GM23338 (cell line): ENCODE measurements at regions not wholly inside any gene's neighbourhood (a gene's known extent, or its start where the extent isn't known, plus 50 kb on each side); places are given as distances from the start of the nearest gene placed in this dataset.

ENCODE experiments used
- ATAC-seq: fragments of 200-7000 bp; cut with Tn5 transposase; 3 replicates; pipeline ENCODE4 v1.9.1; 2020
- DNase-seq: peaks from one replicate; pipeline ENCODE4 v3.0.0-alpha.2; 2015; ENCODE audit warnings: low spot score
- H2AFZ ChIP-seq: fragments of 200-600 bp; sonication (generic); 2 replicates; pipeline ENCODE4 v1.8.0; 2016; ENCODE audit warnings: antibody characterized with exemption, mild to moderate bottlenecking, moderate library complexity
- H3F3A ChIP-seq: fragments of 200-600 bp; sonication (generic); replicated peaks from 2 replicates; pipeline ENCODE4 v1.8.0; 2017; ENCODE audit warnings: antibody characterized with exemption, mixed run types, low read depth
- H3K27ac ChIP-seq: fragments of 200-600 bp; sonication (generic); 2 replicates; pipeline ENCODE4 v1.6.1; 2016; ENCODE audit warnings: low read depth
- H3K27me3 ChIP-seq: fragments of 200-600 bp; sonication (generic); 2 replicates; pipeline ENCODE4 v1.8.0; 2016; ENCODE audit warnings: mild to moderate bottlenecking, mixed run types, moderate library complexity; ENCODE audit not compliant: insufficient read depth
- H3K36me3 ChIP-seq: fragments of 200-600 bp; sonication (generic); 2 replicates; pipeline ENCODE4 v1.8.0; 2016; ENCODE audit warnings: mild to moderate bottlenecking; ENCODE audit not compliant: insufficient read depth
- H3K4me1 ChIP-seq: fragments of 200-600 bp; sonication (generic); 2 replicates; pipeline ENCODE4 v1.8.0; 2016; ENCODE audit warnings: mild to moderate bottlenecking, moderate library complexity; ENCODE audit not compliant: insufficient read depth
- H3K4me2 ChIP-seq: fragments of 200-600 bp; sonication (generic); 2 replicates; pipeline ENCODE4 v1.7.1; 2017; ENCODE audit warnings: mixed run types
- H3K4me3 ChIP-seq: fragments of 200-600 bp; sonication (generic); 2 replicates; pipeline ENCODE4 v1.6.1; 2016; ENCODE audit warnings: mixed run types
- H3K79me2 ChIP-seq: fragments of 200-600 bp; sonication (generic); replicated peaks from 2 replicates; pipeline ENCODE4 v1.8.0; 2017; ENCODE audit warnings: mild to moderate bottlenecking; ENCODE audit not compliant: insufficient read depth
- H3K9me2 ChIP-seq: fragments of 200-600 bp; sonication (generic); 2 replicates; pipeline ENCODE4 v1.8.0; 2017; ENCODE audit not compliant: insufficient read depth
- H4K20me1 ChIP-seq: fragments of 200-600 bp; sonication (generic); replicated peaks from 2 replicates; pipeline ENCODE4 v1.8.0; 2017; ENCODE audit warnings: mild to moderate bottlenecking; ENCODE audit not compliant: insufficient read depth
- H3K27ac Mint-ChIP-seq: 2 replicates; pipeline ENCODE4 v1.8.0; 2020; ENCODE audit warnings: inconsistent platforms, mild to moderate bottlenecking, moderate library complexity, mixed read lengths
- H3K27me3 Mint-ChIP-seq: 3 replicates; pipeline ENCODE4 v1.8.0; 2022; ENCODE audit warnings: low read depth, mild to moderate bottlenecking, moderate library complexity, mixed read lengths, inconsistent platforms; ENCODE audit not compliant: insufficient read depth, poor library complexity
- H3K36me3 Mint-ChIP-seq: 3 replicates; pipeline ENCODE4 v1.8.0; 2021; ENCODE audit warnings: low read depth, mild to moderate bottlenecking, inconsistent platforms, moderate library complexity, mixed read lengths
- H3K4me1 Mint-ChIP-seq: 3 replicates; pipeline ENCODE4 v1.8.0; 2020; ENCODE audit warnings: mild to moderate bottlenecking, inconsistent platforms, mixed read lengths
- H3K4me3 Mint-ChIP-seq: 3 replicates; pipeline ENCODE4 v1.8.0; 2021; ENCODE audit warnings: moderate library complexity, mild to moderate bottlenecking, inconsistent platforms, mixed read lengths
- H3K9me3 Mint-ChIP-seq: 3 replicates; pipeline ENCODE4 v1.8.0; 2020; ENCODE audit warnings: moderate library complexity, mild to moderate bottlenecking, inconsistent platforms, mixed read lengths
- JUNB ChIP-seq: IDR thresholded peaks from one replicate; pipeline ENCODE4 v1.6.1; 2016; ENCODE audit warnings: antibody characterized with exemption; ENCODE audit not compliant: unreplicated experiment
- POLR2AphosphoS5 ChIP-seq: IDR thresholded peaks from 2 replicates; pipeline ENCODE4 v1.6.1; 2016; ENCODE audit warnings: antibody characterized with exemption, low read depth
- STAT1 ChIP-seq: IDR thresholded peaks from one replicate; pipeline ENCODE4 v1.6.1; 2016; ENCODE audit warnings: antibody characterized with exemption; ENCODE audit not compliant: unreplicated experiment
- ZNF114 ChIP-seq: fragments of 250-450 bp; sonication (Bioruptor Pico); IDR thresholded peaks from 2 replicates; pipeline ENCODE4 v1.5.0; 2020; ENCODE audit warnings: mild to moderate bottlenecking, moderate library complexity
- TF ChIP-seq, protein P1 (sequence below): IDR thresholded peaks from 2 replicates; pipeline ENCODE4 v1.6.1; 2016; ENCODE audit warnings: antibody characterized with exemption
- TF ChIP-seq, protein P2 (sequence below): IDR thresholded peaks from one replicate; pipeline ENCODE4 v1.6.1; 2018; ENCODE audit warnings: antibody characterized with exemption; ENCODE audit not compliant: unreplicated experiment
- TF ChIP-seq, protein P3 (sequence below): fragments of 250-450 bp; sonication (Bioruptor Pico); IDR thresholded peaks from 2 replicates; pipeline ENCODE4 v1.5.0; 2020; ENCODE audit warnings: mild to moderate bottlenecking, moderate library complexity
- TF ChIP-seq, protein P4 (sequence below), 2 experiments: fragments of 200-600 bp in 1 of 2; sonication (generic) in 1 of 2; conservative IDR thresholded peaks; 2 replicates each; pipeline versions ENCODE4 v1.5.1 to v1.6.1; 2016 to 2017; ENCODE audit warnings: antibody characterized with exemption in 2 of 2, low read depth in 2 of 2, mild to moderate bottlenecking in 2 of 2, moderate library complexity in 1 of 2

DNA sequence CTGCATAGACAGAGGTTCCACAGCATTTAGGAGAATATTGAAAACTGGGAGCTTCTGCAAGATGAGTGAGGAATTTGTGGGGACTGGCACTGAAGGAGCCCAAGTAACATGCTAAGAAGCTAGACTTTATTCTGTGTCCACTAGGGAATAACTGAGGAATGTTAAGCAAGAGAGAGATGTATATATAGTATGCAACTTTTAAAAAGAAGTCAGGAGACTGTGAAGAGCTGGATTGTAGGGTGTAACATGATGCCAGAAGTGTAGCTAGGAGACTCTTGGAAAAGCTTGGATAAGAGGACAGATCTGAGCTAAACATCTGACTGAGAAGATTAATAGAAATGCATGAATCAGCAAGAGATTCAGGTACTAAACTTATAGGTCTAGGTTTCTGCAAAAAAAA is 270.6 kb upstream of the MMADHC start:
- Histone ChIP-seq H3K9me2 (peaks cover 4% of the 10 kb centered on the region; the same call in 1 of the 2 replicates), H3K4me1 (no peaks in the 10 kb centered on the region), H3F3A (no peaks in the 10 kb centered on the region), H3K27ac (no peak overlapping the region), H3K79me2 (no peaks in the 10 kb centered on the region), H2AFZ (no peak overlapping the region), H4K20me1 (no peaks in the 10 kb centered on the region), H3K27me3 (no peaks in the 10 kb centered on the region), H3K4me3 (no peak overlapping the region), H3K36me3 (no peaks in the 10 kb centered on the region), H3K4me2 (no peak overlapping the region)
- peaks cover 3% of the 10 kb centered on the region; the same call in 2 of the 3 replicates for H3K36me3 Mint-ChIP-seq
- 0 out of 3 replicates have a peak, but pooled peaks cover 2% of the 10 kb centered on the region for H3K4me1 Mint-ChIP-seq
- DNase-seq, result no peak
- no peak for ATAC-seq
- H3K27me3 Mint-ChIP-seq, result no peaks in the 10 kb centered on the region
- no peak overlapping the region for H3K4me3 Mint-ChIP-seq
- TF ChIP-seq JUNB (no peak), ZNF114 (no peak), STAT1 (no peak), POLR2AphosphoS5 (no peak)
- TF ChIP-seq, protein P1, sequence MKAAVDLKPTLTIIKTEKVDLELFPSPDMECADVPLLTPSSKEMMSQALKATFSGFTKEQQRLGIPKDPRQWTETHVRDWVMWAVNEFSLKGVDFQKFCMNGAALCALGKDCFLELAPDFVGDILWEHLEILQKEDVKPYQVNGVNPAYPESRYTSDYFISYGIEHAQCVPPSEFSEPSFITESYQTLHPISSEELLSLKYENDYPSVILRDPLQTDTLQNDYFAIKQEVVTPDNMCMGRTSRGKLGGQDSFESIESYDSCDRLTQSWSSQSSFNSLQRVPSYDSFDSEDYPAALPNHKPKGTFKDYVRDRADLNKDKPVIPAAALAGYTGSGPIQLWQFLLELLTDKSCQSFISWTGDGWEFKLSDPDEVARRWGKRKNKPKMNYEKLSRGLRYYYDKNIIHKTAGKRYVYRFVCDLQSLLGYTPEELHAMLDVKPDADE, result no peak
- TF ChIP-seq, protein P2, sequence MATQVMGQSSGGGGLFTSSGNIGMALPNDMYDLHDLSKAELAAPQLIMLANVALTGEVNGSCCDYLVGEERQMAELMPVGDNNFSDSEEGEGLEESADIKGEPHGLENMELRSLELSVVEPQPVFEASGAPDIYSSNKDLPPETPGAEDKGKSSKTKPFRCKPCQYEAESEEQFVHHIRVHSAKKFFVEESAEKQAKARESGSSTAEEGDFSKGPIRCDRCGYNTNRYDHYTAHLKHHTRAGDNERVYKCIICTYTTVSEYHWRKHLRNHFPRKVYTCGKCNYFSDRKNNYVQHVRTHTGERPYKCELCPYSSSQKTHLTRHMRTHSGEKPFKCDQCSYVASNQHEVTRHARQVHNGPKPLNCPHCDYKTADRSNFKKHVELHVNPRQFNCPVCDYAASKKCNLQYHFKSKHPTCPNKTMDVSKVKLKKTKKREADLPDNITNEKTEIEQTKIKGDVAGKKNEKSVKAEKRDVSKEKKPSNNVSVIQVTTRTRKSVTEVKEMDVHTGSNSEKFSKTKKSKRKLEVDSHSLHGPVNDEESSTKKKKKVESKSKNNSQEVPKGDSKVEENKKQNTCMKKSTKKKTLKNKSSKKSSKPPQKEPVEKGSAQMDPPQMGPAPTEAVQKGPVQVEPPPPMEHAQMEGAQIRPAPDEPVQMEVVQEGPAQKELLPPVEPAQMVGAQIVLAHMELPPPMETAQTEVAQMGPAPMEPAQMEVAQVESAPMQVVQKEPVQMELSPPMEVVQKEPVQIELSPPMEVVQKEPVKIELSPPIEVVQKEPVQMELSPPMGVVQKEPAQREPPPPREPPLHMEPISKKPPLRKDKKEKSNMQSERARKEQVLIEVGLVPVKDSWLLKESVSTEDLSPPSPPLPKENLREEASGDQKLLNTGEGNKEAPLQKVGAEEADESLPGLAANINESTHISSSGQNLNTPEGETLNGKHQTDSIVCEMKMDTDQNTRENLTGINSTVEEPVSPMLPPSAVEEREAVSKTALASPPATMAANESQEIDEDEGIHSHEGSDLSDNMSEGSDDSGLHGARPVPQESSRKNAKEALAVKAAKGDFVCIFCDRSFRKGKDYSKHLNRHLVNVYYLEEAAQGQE, result no peak
- TF ChIP-seq, protein P3, sequence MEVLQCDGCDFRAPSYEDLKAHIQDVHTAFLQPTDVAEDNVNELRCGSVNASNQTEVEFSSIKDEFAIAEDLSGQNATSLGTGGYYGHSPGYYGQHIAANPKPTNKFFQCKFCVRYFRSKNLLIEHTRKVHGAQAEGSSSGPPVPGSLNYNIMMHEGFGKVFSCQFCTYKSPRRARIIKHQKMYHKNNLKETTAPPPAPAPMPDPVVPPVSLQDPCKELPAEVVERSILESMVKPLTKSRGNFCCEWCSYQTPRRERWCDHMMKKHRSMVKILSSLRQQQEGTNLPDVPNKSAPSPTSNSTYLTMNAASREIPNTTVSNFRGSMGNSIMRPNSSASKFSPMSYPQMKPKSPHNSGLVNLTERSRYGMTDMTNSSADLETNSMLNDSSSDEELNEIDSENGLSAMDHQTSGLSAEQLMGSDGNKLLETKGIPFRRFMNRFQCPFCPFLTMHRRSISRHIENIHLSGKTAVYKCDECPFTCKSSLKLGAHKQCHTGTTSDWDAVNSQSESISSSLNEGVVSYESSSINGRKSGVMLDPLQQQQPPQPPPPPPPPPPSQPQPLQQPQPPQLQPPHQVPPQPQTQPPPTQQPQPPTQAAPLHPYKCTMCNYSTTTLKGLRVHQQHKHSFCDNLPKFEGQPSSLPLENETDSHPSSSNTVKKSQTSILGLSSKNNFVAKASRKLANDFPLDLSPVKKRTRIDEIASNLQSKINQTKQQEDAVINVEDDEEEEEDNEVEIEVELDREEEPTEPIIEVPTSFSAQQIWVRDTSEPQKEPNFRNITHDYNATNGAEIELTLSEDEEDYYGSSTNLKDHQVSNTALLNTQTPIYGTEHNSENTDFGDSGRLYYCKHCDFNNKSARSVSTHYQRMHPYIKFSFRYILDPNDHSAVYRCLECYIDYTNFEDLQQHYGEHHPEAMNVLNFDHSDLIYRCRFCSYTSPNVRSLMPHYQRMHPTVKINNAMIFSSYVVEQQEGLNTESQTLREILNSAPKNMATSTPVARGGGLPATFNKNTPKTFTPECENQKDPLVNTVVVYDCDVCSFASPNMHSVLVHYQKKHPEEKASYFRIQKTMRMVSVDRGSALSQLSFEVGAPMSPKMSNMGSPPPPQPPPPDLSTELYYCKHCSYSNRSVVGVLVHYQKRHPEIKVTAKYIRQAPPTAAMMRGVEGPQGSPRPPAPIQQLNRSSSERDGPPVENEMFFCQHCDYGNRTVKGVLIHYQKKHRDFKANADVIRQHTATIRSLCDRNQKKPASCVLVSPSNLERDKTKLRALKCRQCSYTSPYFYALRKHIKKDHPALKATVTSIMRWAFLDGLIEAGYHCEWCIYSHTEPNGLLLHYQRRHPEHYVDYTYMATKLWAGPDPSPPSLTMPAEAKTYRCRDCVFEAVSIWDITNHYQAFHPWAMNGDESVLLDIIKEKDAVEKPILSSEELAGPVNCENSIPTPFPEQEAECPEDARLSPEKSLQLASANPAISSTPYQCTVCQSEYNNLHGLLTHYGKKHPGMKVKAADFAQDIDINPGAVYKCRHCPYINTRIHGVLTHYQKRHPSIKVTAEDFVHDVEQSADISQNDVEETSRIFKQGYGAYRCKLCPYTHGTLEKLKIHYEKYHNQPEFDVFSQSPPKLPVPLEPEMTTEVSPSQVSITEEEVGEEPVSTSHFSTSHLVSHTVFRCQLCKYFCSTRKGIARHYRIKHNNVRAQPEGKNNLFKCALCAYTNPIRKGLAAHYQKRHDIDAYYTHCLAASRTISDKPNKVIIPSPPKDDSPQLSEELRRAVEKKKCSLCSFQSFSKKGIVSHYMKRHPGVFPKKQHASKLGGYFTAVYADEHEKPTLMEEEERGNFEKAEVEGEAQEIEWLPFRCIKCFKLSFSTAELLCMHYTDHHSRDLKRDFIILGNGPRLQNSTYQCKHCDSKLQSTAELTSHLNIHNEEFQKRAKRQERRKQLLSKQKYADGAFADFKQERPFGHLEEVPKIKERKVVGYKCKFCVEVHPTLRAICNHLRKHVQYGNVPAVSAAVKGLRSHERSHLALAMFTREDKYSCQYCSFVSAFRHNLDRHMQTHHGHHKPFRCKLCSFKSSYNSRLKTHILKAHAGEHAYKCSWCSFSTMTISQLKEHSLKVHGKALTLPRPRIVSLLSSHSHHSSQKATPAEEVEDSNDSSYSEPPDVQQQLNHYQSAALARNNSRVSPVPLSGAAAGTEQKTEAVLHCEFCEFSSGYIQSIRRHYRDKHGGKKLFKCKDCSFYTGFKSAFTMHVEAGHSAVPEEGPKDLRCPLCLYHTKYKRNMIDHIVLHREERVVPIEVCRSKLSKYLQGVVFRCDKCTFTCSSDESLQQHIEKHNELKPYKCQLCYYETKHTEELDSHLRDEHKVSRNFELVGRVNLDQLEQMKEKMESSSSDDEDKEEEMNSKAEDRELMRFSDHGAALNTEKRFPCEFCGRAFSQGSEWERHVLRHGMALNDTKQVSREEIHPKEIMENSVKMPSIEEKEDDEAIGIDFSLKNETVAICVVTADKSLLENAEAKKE (CRISPR knock-in tag), result no peak
- TF ChIP-seq, protein P4, sequence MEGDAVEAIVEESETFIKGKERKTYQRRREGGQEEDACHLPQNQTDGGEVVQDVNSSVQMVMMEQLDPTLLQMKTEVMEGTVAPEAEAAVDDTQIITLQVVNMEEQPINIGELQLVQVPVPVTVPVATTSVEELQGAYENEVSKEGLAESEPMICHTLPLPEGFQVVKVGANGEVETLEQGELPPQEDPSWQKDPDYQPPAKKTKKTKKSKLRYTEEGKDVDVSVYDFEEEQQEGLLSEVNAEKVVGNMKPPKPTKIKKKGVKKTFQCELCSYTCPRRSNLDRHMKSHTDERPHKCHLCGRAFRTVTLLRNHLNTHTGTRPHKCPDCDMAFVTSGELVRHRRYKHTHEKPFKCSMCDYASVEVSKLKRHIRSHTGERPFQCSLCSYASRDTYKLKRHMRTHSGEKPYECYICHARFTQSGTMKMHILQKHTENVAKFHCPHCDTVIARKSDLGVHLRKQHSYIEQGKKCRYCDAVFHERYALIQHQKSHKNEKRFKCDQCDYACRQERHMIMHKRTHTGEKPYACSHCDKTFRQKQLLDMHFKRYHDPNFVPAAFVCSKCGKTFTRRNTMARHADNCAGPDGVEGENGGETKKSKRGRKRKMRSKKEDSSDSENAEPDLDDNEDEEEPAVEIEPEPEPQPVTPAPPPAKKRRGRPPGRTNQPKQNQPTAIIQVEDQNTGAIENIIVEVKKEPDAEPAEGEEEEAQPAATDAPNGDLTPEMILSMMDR (conservative IDR thresholded peaks at IDR 0.05; ENCODE audit: low read depth in 2 of 2), result no peak
- H3K27ac Mint-ChIP-seq, result no peak overlapping the region
- peaks cover 9% of the 10 kb centered on the region for H3K9me3 Mint-ChIP-seq
